ENCODE measurements at regions not wholly inside any gene's neighbourhood (a gene's known extent, or its start where the extent isn't known, plus 50 kb on each side); places are given as distances from the start of the nearest gene placed in this dataset.

GRCh38 chr2:207221731-207222130, 56.0 kb upstream of the KLF7 start:
- Histone ChIP-seq H3K27ac (no peak overlapping the region), H3K27me3 (replicated peaks in 1 of 7) (no peaks in the 10 kb centered on the region), H3K36me3 (no peaks in the 10 kb centered on the region), H3K4me3 (no peak overlapping the region), H3K4me1 (peaks cover 0 to 22% (median 10%) of the 10 kb centered on the region in 6 donors), H3K9me3 (no peaks in the 10 kb centered on the region)
- no peak for DNase-seq
- intact Hi-C loops (cut with DNase I; ENCODE audit: low total_unique reads) = no loop called here
- TF ChIP-seq POLR2A (IDR thresholded peaks at IDR 0.05) = no peak
- TF ChIP-seq, protein P1, sequence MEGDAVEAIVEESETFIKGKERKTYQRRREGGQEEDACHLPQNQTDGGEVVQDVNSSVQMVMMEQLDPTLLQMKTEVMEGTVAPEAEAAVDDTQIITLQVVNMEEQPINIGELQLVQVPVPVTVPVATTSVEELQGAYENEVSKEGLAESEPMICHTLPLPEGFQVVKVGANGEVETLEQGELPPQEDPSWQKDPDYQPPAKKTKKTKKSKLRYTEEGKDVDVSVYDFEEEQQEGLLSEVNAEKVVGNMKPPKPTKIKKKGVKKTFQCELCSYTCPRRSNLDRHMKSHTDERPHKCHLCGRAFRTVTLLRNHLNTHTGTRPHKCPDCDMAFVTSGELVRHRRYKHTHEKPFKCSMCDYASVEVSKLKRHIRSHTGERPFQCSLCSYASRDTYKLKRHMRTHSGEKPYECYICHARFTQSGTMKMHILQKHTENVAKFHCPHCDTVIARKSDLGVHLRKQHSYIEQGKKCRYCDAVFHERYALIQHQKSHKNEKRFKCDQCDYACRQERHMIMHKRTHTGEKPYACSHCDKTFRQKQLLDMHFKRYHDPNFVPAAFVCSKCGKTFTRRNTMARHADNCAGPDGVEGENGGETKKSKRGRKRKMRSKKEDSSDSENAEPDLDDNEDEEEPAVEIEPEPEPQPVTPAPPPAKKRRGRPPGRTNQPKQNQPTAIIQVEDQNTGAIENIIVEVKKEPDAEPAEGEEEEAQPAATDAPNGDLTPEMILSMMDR (IDR thresholded peaks at IDR 0.05 in 8 of 11, conservative IDR thresholded peaks at IDR 0.05 in 3 of 11) = no peak
- no peak for TF ChIP-seq POLR2AphosphoS5 (IDR thresholded peaks at IDR 0.05)
- WGBS, 5 donors = 51 to 74% (median 70%) methylated on average over 2 of the region's 2 CpGs

- 59 to 80% (median 78%) methylated on average over 3 of the region's 3 CpGs for WGBS, 5 donors
- no peak overlapping the region for H3K4me3 ChIP-seq
- DNase-seq = no peak
- H3K9me3 ChIP-seq = no peaks in the 10 kb centered on the region
- peaks cover 0 to 35% (median 12%) of the 10 kb centered on the region in 6 donors for H3K4me1 ChIP-seq
- no peak overlapping the region for H3K27ac ChIP-seq
- H3K36me3 ChIP-seq = no peaks in the 10 kb centered on the region
- TF ChIP-seq POLR2A (IDR thresholded peaks at IDR 0.05) (no peak), POLR2AphosphoS5 (IDR thresholded peaks at IDR 0.05) (no peak)
- TF ChIP-seq, protein P1 (IDR thresholded peaks at IDR 0.05 in 8 of 11, conservative IDR thresholded peaks at IDR 0.05 in 3 of 11) = no peak
- no peaks in the 10 kb centered on the region for H3K27me3 ChIP-seq (replicated peaks in 1 of 7)
- intact Hi-C loops (cut with DNase I; ENCODE audit: low total_unique reads) = no loop called here
These were observed 57.3 kb upstream of the KLF7 start for GRCh38 chr2:207223051-207223450.

- Histone ChIP-seq H3K9me3 (no peaks in the 10 kb centered on the region), H3K27me3 (replicated peaks in 1 of 7) (no peaks in the 10 kb centered on the region), H3K36me3 (no peaks in the 10 kb centered on the region), H3K27ac (no peak overlapping the region), H3K4me1 (peaks cover 0 to 40% (median 15%) of the 10 kb centered on the region in 6 donors), H3K4me3 (no peak overlapping the region)
- TF ChIP-seq POLR2A (IDR thresholded peaks at IDR 0.05) = no peak
- TF ChIP-seq POLR2AphosphoS5 (IDR thresholded peaks at IDR 0.05) = no peak
- TF ChIP-seq, protein P1 (IDR thresholded peaks at IDR 0.05 in 8 of 11, conservative IDR thresholded peaks at IDR 0.05 in 3 of 11) = no peak
- WGBS, 5 donors = 92 to 100% (median 97%) methylated on average over 1 of the region's 1 CpG
- intact Hi-C loops (cut with DNase I; ENCODE audit: low total_unique reads) = no loop called here
- DNase-seq = no peak
These were observed 58.6 kb upstream of the KLF7 start for GRCh38 chr2:207224381-207224780.

GRCh38 chr2:207224791-207225482, 59.2 kb upstream of the KLF7 start:
- Histone ChIP-seq H3K27me3 (replicated peaks in 1 of 7) (no peaks in the 10 kb centered on the region), H3K4me3 (no peak overlapping the region), H3K9me3 (no peaks in the 10 kb centered on the region), H3K27ac (no peak overlapping the region), H3K36me3 (no peaks in the 10 kb centered on the region), H3K4me1 (peaks cover 0 to 40% (median 15%) of the 10 kb centered on the region in 6 donors)
- TF ChIP-seq, protein P1 (IDR thresholded peaks at IDR 0.05 in 8 of 11, conservative IDR thresholded peaks at IDR 0.05 in 3 of 11) = no peak
- TF ChIP-seq POLR2AphosphoS5 (IDR thresholded peaks at IDR 0.05) (no peak), POLR2A (IDR thresholded peaks at IDR 0.05) (no peak)
- intact Hi-C loops (cut with DNase I; ENCODE audit: low total_unique reads) = no loop called here
- WGBS, 5 donors = 64 to 71% (median 69%) methylated on average over 8 of the region's 8 CpGs
- no peak for DNase-seq
